ENCODE measurements at regions not wholly inside any gene's neighbourhood (a gene's known extent, or its start where the extent isn't known, plus 50 kb on each side); places are given as distances from the start of the nearest gene placed in this dataset.

- DNase-seq (ENCODE audit: low spot score): no peak
Observed at GRCh38 chr3:64741341-64741740, 53.5 kb upstream of the ADAMTS9 start.

DNA sequence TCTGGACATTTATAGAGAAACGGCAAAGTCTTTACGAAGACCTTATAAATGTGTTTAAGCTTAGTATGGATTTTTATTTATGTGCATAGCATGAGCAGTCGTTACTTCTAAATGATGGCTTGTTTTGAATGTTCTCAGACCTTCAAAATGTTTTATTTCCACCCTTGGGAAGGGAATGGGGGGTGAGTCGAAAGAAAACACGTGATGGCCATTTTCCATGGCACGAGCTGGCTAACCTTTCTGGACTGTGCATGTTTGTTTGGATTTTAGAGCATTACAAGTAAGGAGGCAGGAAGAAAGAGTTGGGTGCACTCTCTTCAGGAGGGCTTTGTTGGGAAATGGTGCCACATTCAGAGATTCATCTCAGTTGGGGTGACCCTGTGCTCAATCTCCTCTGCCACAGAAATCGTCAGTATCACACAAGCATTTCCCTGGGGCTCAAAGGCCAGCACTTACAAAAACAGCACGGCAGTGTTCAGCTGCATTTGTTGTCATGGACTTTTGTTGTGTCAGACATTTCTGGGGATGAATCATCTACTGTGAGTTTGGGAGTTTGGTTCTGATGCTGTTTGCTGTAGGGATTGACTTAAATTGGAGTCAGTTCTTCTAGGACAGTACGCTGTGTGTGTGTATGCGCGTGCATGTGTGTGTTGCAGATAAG is 52.3 kb upstream of the ADAMTS9 start:
- DNase-seq (ENCODE audit: low spot score): no peak
